Nephron (organoid): ENCODE measurements at regions not wholly inside any gene's neighbourhood (a gene's known extent, or its start where the extent isn't known, plus 50 kb on each side); places are given as distances from the start of the nearest gene placed in this dataset.

Experiments used
- H3K27ac Mint-ChIP-seq, 3 experiments: 2 replicates each; pipeline ENCODE4 v1.8.0; 2020; ENCODE audit warnings: mixed read lengths in 3 of 3, mild to moderate bottlenecking in 2 of 3, moderate library complexity in 1 of 3
- H3K27me3 Mint-ChIP-seq: 2 replicates; pipeline ENCODE4 v1.8.0; 2021; ENCODE audit warnings: low read depth, mild to moderate bottlenecking, moderate library complexity, mixed read lengths
- H3K36me3 Mint-ChIP-seq: 2 replicates; pipeline ENCODE4 v1.8.0; 2020; ENCODE audit warnings: low read depth, mixed read lengths
- H3K4me1 Mint-ChIP-seq: 2 replicates; pipeline ENCODE4 v1.8.0; 2020; ENCODE audit warnings: mixed read lengths
- H3K4me3 Mint-ChIP-seq, 3 experiments: 2 replicates each; pipeline ENCODE4 v1.8.0; 2020; ENCODE audit warnings: mild to moderate bottlenecking in 3 of 3, mixed read lengths in 3 of 3, moderate library complexity in 2 of 3
- H3K9me3 Mint-ChIP-seq: 2 replicates; pipeline ENCODE4 v1.8.0; 2020; ENCODE audit warnings: mixed read lengths
- CTCF ChIP-seq, 3 experiments: fragments of 200-600 bp; sonication (generic); IDR thresholded peaks; one replicate each; pipeline ENCODE4 v1.5.0; 2021; ENCODE audit warnings: antibody characterized with exemption in 3 of 3; ENCODE audit not compliant: unreplicated experiment in 3 of 3

- H3K36me3 Mint-ChIP-seq: no peaks in the 10 kb centered on the region
- no peak for TF ChIP-seq CTCF (IDR thresholded peaks at IDR 0.05; ENCODE audit: unreplicated experiment in 3 of 3)
- peaks cover 9% of the 10 kb centered on the region for H3K27me3 Mint-ChIP-seq
- no peaks in the 10 kb centered on the region for H3K4me1 Mint-ChIP-seq
- H3K4me3 Mint-ChIP-seq: no peak overlapping the region
- H3K9me3 Mint-ChIP-seq: no peaks in the 10 kb centered on the region
- no peak overlapping the region for H3K27ac Mint-ChIP-seq
Observed at GRCh38 chr10:88088441-88089340, 225.3 kb downstream of the PTEN start.

- Mint-ChIP-seq H3K27me3 (peaks cover 9% of the 10 kb centered on the region), H3K9me3 (no peaks in the 10 kb centered on the region), H3K27ac (no peak overlapping the region), H3K4me3 (no peak overlapping the region), H3K36me3 (no peaks in the 10 kb centered on the region), H3K4me1 (no peaks in the 10 kb centered on the region)
- TF ChIP-seq CTCF (IDR thresholded peaks at IDR 0.05; ENCODE audit: unreplicated experiment in 3 of 3): no peak
Observed at GRCh38 chr10:88089498-88089897, 226.1 kb downstream of the PTEN start.

GRCh38 chr10:88090568-88091214 is 227.3 kb downstream of the PTEN start:
- Mint-ChIP-seq H3K27ac (no peak overlapping the region), H3K36me3 (no peaks in the 10 kb centered on the region), H3K27me3 (peaks cover 9% of the 10 kb centered on the region), H3K4me1 (no peaks in the 10 kb centered on the region), H3K9me3 (no peaks in the 10 kb centered on the region), H3K4me3 (no peak overlapping the region)
- TF ChIP-seq CTCF (IDR thresholded peaks at IDR 0.05; ENCODE audit: unreplicated experiment in 3 of 3): no peak

GRCh38 chr10:88091490-88092061 is 228.2 kb downstream of the PTEN start:
- Mint-ChIP-seq H3K27me3 (peaks cover 9% of the 10 kb centered on the region), H3K36me3 (no peaks in the 10 kb centered on the region), H3K9me3 (no peaks in the 10 kb centered on the region), H3K4me1 (no peaks in the 10 kb centered on the region), H3K27ac (no peak overlapping the region), H3K4me3 (no peak overlapping the region)
- no peak for TF ChIP-seq CTCF (IDR thresholded peaks at IDR 0.05; ENCODE audit: unreplicated experiment in 3 of 3)

- no peaks in the 10 kb centered on the region for H3K4me1 Mint-ChIP-seq
- no peak for TF ChIP-seq CTCF (IDR thresholded peaks at IDR 0.05; ENCODE audit: unreplicated experiment in 3 of 3)
- H3K4me3 Mint-ChIP-seq: no peak overlapping the region
- no peaks in the 10 kb centered on the region for H3K9me3 Mint-ChIP-seq
- H3K36me3 Mint-ChIP-seq: no peaks in the 10 kb centered on the region
- peaks cover 9% of the 10 kb centered on the region for H3K27me3 Mint-ChIP-seq
- H3K27ac Mint-ChIP-seq: no peak overlapping the region
Observed at GRCh38 chr10:88092265-88092664, 228.8 kb downstream of the PTEN start.
